ENCODE measurements at regions not wholly inside any gene's neighbourhood (a gene's known extent, or its start where the extent isn't known, plus 50 kb on each side); places are given as distances from the start of the nearest gene placed in this dataset.
A peak's percentile ranks its signal among the peaks of the same experiment; 100 is the strongest.

GRCh38 chr5:74290634-74291241, 349.8 kb downstream of the ENC1 start:
- DNase-seq (ENCODE audit: low read depth): no peak
- no peak overlapping the region for H3K4me3 ChIP-seq (replicated peaks; ENCODE audit: low read depth, low read length)
- no peak for TF ChIP-seq CTCF (IDR thresholded peaks at IDR 0.05; ENCODE audit: low read length, missing control alignments)

GRCh38 chr5:74289691-74290090, 350.8 kb downstream of the ENC1 start:
- TF ChIP-seq CTCF (IDR thresholded peaks at IDR 0.05; ENCODE audit: low read length, missing control alignments): no peak
- no peak for DNase-seq (ENCODE audit: low read depth)

GRCh38 chr5:74289238-74289637, 351.3 kb downstream of the ENC1 start:
- H3K4me3 ChIP-seq (replicated peaks; ENCODE audit: low read depth, low read length): no peak overlapping the region
- TF ChIP-seq CTCF (IDR thresholded peaks at IDR 0.05; ENCODE audit: low read length, missing control alignments): no peak
- no peak for DNase-seq (ENCODE audit: low read depth)

More at GRCh38 chr5:74289691-74290090, 350.8 kb downstream of the ENC1 start:
- H3K4me3 ChIP-seq (replicated peaks; ENCODE audit: low read depth, low read length): no peak overlapping the region

- DNase-seq (ENCODE audit: low read depth): peak; percentile 76
- TF ChIP-seq CTCF (IDR thresholded peaks at IDR 0.05; ENCODE audit: low read length, missing control alignments): no peak
- H3K4me3 ChIP-seq (replicated peaks; ENCODE audit: low read depth, low read length): no peak overlapping the region
Measured at GRCh38 chr5:74288448-74289108, 351.9 kb downstream of the ENC1 start.

GRCh38 chr5:74288038-74288437, 352.5 kb downstream of the ENC1 start:
- no peak overlapping the region for H3K4me3 ChIP-seq (replicated peaks; ENCODE audit: low read depth, low read length)
- no peak for TF ChIP-seq CTCF (IDR thresholded peaks at IDR 0.05; ENCODE audit: low read length, missing control alignments)
- DNase-seq (ENCODE audit: low read depth): no peak

GRCh38 chr5:74286734-74287695, 353.5 kb downstream of the ENC1 start:
- TF ChIP-seq CTCF (IDR thresholded peaks at IDR 0.05; ENCODE audit: low read length, missing control alignments): no peak

More at GRCh38 chr5:74286734-74287695, 353.5 kb downstream of the ENC1 start:
- DNase-seq (ENCODE audit: low read depth): no peak
- no peak overlapping the region for H3K4me3 ChIP-seq (replicated peaks; ENCODE audit: low read depth, low read length)
